ENCODE measurements at regions not wholly inside any gene's neighbourhood (a gene's known extent, or its start where the extent isn't known, plus 50 kb on each side); places are given as distances from the start of the nearest gene placed in this dataset.

DNA sequence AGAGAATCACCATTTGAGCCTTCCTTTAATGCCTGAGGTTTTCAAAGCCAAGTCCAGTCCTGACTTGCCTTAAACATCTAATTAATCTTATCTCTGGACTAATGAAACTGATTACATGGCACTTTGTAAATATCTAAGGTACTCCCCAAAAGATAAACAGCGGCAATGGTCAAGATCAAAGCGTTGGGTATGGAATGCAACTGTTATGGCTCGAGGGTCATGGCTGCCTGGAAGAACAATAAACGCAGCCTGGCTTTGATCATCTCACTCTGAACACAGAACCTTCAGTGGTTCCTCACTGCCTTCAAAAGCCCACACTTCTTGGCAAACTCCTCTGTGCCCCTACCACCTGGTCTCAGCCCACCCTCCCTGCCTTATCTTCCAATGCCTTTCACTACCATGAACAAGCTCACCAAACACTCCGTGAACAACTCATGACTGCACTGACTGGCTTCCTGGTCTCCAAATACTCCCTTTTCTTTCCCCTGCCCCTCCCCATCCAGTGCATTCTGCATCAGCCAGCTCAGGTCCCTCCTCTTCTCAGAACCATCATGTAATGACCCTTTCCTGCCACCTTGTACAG, 150.2 kb upstream of the NFE2L3 start:
- Histone ChIP-seq H3K79me2 (ENCODE audit: insufficient read depth, low read length) (no peaks in the 10 kb centered on the region), H3K27me3 (ENCODE audit: insufficient read depth, low read length) (no peaks in the 10 kb centered on the region), H3K9me2 (ENCODE audit: insufficient read depth) (no peaks in the 10 kb centered on the region), H3K4me1 (ENCODE audit: control insufficient read depth in 1 of 2, insufficient read depth in 2 of 2, low read length in 2 of 2) (no peaks in the 10 kb centered on the region), H3K9me3 (ENCODE audit: control insufficient read depth in 1 of 2, insufficient read depth in 1 of 2, low read depth in 1 of 2, low read length in 2 of 2) (no peaks in the 10 kb centered on the region), H3K27ac (ENCODE audit: low read depth, low read length) (no peak overlapping the region), H3K4me2 (ENCODE audit: low read length) (no peak overlapping the region), H4K20me1 (ENCODE audit: insufficient read depth) (no peaks in the 10 kb centered on the region), H3K4me3 (replicated peaks in 1 of 2; ENCODE audit: low read depth in 1 of 2, low read length in 2 of 2) (no peak overlapping the region), H2AFZ (ENCODE audit: low read depth, low read length, poor library complexity, severe bottlenecking) (no peak overlapping the region), H3K9ac (ENCODE audit: low read length) (no peak overlapping the region), H3K36me3 (ENCODE audit: control insufficient read depth in 1 of 2, insufficient read depth in 2 of 2, low read length in 2 of 2) (no peaks in the 10 kb centered on the region)
- no peak for ATAC-seq
- BruUV-seq (replicated peaks), result no TSS peak
- DNase-seq (ENCODE audit: low read depth, low spot score), result no peak
- POLR2A ChIA-PET, result no interaction called here
- intact Hi-C loops (cut with micrococcal nuclease), result no loop called here
- CTCF ChIA-PET, result no interaction called here
- TF ChIP-seq CEBPB (IDR thresholded peaks at IDR 0.05; ENCODE audit: low read depth) (no peak), EZH2 (IDR thresholded peaks at IDR 0.05) (no peak), SIN3A (IDR thresholded peaks at IDR 0.05; ENCODE audit: low read depth) (no peak), ZFX (IDR thresholded peaks at IDR 0.05) (no peak), POLR2AphosphoS5 (IDR thresholded peaks at IDR 0.05; ENCODE audit: low read depth, low read length) (no peak), SRF (IDR thresholded peaks at IDR 0.05; ENCODE audit: low read depth) (no peak), ELF1 (IDR thresholded peaks at IDR 0.05; ENCODE audit: borderline replicate concordance, low read depth) (no peak), EZH2phosphoT487 (IDR thresholded peaks at IDR 0.05; ENCODE audit: borderline replicate concordance) (no peak), RAD21 (IDR thresholded peaks at IDR 0.05; ENCODE audit: low read depth) (no peak), ZNF274 (IDR thresholded peaks at IDR 0.05; ENCODE audit: low read depth, low read length) (no peak), JUND (IDR thresholded peaks at IDR 0.05) (no peak), SP1 (IDR thresholded peaks at IDR 0.05; ENCODE audit: low read depth) (no peak), POLR2A (IDR thresholded peaks at IDR 0.05; ENCODE audit: borderline replicate concordance, extremely low read depth, insufficient read depth, insufficient read length) (no peak)
- TF ChIP-seq, protein P1, sequence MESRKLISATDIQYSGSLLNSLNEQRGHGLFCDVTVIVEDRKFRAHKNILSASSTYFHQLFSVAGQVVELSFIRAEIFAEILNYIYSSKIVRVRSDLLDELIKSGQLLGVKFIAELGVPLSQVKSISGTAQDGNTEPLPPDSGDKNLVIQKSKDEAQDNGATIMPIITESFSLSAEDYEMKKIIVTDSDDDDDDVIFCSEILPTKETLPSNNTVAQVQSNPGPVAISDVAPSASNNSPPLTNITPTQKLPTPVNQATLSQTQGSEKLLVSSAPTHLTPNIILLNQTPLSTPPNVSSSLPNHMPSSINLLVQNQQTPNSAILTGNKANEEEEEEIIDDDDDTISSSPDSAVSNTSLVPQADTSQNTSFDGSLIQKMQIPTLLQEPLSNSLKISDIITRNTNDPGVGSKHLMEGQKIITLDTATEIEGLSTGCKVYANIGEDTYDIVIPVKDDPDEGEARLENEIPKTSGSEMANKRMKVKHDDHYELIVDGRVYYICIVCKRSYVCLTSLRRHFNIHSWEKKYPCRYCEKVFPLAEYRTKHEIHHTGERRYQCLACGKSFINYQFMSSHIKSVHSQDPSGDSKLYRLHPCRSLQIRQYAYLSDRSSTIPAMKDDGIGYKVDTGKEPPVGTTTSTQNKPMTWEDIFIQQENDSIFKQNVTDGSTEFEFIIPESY (IDR thresholded peaks at IDR 0.05; ENCODE audit: extremely low read depth, insufficient replicate concordance, low read length), result no peak
- TF ChIP-seq, protein P2, sequence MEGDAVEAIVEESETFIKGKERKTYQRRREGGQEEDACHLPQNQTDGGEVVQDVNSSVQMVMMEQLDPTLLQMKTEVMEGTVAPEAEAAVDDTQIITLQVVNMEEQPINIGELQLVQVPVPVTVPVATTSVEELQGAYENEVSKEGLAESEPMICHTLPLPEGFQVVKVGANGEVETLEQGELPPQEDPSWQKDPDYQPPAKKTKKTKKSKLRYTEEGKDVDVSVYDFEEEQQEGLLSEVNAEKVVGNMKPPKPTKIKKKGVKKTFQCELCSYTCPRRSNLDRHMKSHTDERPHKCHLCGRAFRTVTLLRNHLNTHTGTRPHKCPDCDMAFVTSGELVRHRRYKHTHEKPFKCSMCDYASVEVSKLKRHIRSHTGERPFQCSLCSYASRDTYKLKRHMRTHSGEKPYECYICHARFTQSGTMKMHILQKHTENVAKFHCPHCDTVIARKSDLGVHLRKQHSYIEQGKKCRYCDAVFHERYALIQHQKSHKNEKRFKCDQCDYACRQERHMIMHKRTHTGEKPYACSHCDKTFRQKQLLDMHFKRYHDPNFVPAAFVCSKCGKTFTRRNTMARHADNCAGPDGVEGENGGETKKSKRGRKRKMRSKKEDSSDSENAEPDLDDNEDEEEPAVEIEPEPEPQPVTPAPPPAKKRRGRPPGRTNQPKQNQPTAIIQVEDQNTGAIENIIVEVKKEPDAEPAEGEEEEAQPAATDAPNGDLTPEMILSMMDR (IDR thresholded peaks at IDR 0.05 in 2 of 3, conservative IDR thresholded peaks at IDR 0.05 in 1 of 3; ENCODE audit: borderline replicate concordance in 1 of 3, insufficient read depth in 1 of 3, low read depth in 2 of 3, low read length in 2 of 3), result no peak
- TF ChIP-seq, protein P3, sequence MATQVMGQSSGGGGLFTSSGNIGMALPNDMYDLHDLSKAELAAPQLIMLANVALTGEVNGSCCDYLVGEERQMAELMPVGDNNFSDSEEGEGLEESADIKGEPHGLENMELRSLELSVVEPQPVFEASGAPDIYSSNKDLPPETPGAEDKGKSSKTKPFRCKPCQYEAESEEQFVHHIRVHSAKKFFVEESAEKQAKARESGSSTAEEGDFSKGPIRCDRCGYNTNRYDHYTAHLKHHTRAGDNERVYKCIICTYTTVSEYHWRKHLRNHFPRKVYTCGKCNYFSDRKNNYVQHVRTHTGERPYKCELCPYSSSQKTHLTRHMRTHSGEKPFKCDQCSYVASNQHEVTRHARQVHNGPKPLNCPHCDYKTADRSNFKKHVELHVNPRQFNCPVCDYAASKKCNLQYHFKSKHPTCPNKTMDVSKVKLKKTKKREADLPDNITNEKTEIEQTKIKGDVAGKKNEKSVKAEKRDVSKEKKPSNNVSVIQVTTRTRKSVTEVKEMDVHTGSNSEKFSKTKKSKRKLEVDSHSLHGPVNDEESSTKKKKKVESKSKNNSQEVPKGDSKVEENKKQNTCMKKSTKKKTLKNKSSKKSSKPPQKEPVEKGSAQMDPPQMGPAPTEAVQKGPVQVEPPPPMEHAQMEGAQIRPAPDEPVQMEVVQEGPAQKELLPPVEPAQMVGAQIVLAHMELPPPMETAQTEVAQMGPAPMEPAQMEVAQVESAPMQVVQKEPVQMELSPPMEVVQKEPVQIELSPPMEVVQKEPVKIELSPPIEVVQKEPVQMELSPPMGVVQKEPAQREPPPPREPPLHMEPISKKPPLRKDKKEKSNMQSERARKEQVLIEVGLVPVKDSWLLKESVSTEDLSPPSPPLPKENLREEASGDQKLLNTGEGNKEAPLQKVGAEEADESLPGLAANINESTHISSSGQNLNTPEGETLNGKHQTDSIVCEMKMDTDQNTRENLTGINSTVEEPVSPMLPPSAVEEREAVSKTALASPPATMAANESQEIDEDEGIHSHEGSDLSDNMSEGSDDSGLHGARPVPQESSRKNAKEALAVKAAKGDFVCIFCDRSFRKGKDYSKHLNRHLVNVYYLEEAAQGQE (IDR thresholded peaks at IDR 0.05; ENCODE audit: low read depth), result no peak
- TF ChIP-seq, protein P4, sequence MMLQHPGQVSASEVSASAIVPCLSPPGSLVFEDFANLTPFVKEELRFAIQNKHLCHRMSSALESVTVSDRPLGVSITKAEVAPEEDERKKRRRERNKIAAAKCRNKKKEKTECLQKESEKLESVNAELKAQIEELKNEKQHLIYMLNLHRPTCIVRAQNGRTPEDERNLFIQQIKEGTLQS (IDR thresholded peaks at IDR 0.05), result no peak
- RAD21 ChIA-PET (ENCODE audit: low non-redundant PET in 1 of 2, low total read pairs in 2 of 2, uncharacterized antibody in 2 of 2, unreplicated experiment in 2 of 2), result no interaction called here

Data from HCT116 (cell line).